T-helper 1 cell treated with Interleukin-12 subunit alpha and Interleukin-12 subunit beta and Interleukin-4 antibody, amounts not matched to agents 30 μg/mL and 1 μg/mL, for 36 hours (primary cell): ENCODE measurements at regions not wholly inside any gene's neighbourhood (a gene's known extent, or its start where the extent isn't known, plus 50 kb on each side); places are given as distances from the start of the nearest gene placed in this dataset.

Experiments used
- H3K27ac Mint-ChIP-seq: one replicate; pipeline ENCODE4 v1.8.0; 2021; ENCODE audit warnings: mild to moderate bottlenecking, mixed read lengths
- H3K27me3 Mint-ChIP-seq: one replicate; pipeline ENCODE4 v1.8.0; 2021; ENCODE audit warnings: low read depth, mixed read lengths
- H3K36me3 Mint-ChIP-seq: one replicate; pipeline ENCODE4 v1.8.0; 2021; ENCODE audit warnings: low read depth, mixed read lengths
- H3K4me1 Mint-ChIP-seq: one replicate; pipeline ENCODE4 v1.8.0; 2021; ENCODE audit warnings: low read depth, mixed read lengths
- H3K4me3 Mint-ChIP-seq: one replicate; pipeline ENCODE4 v1.8.0; 2021; ENCODE audit warnings: mild to moderate bottlenecking, moderate library complexity, mixed read lengths
- H3K9me3 Mint-ChIP-seq: one replicate; pipeline ENCODE4 v1.8.0; 2021; ENCODE audit warnings: mixed read lengths

DNA sequence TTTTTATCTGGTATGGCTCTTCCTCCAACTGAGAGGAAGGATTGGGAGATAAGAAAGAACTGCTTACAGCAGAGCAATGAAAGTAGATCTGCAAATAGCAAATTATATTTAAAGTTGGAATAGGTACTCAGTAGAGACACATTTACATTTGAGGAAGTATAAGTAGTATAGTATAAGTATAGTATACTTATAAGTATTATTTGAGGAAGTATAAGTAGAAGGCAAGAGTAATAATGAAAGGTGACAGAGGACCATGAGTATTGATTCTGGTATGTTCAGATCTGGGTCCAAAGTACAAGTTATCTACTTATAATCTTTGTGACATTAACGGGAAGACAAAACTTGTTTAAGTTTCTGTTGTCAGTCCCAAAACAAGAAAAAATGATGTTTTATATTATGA is 527.6 kb upstream of the SORCS1 start:
- Mint-ChIP-seq H3K4me1 (no peaks in the 10 kb centered on the region), H3K36me3 (no peaks in the 10 kb centered on the region), H3K27me3 (no peaks in the 10 kb centered on the region), H3K9me3 (peaks cover 9% of the 10 kb centered on the region), H3K27ac (no peak overlapping the region), H3K4me3 (no peak overlapping the region)

DNA sequence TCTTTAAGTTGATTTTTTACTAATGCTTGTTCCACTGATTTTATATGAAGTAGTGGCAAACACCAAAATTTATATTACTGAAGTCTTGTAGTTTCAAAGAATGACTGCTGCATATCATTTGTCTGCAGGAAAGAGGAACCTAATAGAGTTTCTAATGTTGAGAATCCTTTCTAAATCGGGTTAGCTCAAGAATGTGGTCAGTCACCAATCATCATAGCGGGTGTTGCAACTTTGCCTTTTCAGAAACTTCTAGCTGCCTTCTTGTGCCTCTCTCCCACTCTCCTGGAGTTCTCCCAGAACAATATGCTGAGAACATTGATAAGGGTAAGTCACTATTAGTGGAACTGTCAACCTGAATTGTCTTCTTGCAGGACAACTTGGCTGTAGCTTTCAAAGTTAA is 524.8 kb upstream of the SORCS1 start:
- H3K9me3 Mint-ChIP-seq: peaks cover 12% of the 10 kb centered on the region
- H3K27me3 Mint-ChIP-seq: no peaks in the 10 kb centered on the region
- no peaks in the 10 kb centered on the region for H3K36me3 Mint-ChIP-seq
- H3K4me3 Mint-ChIP-seq: no peak overlapping the region
- H3K27ac Mint-ChIP-seq: no peak overlapping the region
- H3K4me1 Mint-ChIP-seq: no peaks in the 10 kb centered on the region

DNA sequence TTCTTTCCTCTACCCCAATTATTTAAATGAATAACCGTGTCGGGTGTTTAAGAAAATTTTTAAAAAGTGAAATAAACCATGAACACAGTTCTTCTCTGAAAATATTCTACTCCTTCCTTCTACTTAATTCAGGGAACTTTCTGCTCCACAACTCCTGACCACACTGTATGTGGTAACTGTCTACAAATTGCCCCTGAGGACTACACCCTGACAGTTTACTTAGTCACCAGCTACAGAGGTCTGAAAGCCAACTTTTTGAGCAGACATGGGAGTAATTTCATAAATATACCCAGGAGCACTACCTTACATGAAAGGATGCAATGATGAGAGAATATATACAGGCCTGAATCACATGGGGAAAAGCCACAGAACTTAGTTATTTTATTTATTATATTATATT is 523.2 kb upstream of the SORCS1 start:
- Mint-ChIP-seq H3K27me3 (no peaks in the 10 kb centered on the region), H3K4me3 (no peak overlapping the region)

DNA sequence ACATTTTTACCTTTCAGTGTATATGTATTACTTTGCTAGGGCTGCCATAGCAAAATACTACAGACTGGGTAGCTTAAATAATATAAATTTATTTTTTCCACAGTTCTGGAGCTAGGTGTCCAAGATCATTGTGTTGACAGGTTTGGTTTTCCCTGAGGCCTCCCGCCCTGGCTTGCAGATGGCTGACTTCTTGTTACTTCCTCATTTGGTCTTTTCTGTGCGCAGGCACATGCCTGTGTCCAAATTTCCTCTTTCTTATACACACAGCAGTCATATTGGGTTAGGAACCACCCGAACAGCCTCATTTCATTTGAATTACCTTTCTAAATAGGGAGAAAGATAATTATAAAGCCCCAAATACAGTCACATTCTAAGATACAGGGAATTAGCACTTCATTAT is 521.6 kb upstream of the SORCS1 start:
- Mint-ChIP-seq H3K36me3 (no peaks in the 10 kb centered on the region), H3K9me3 (peaks cover 12% of the 10 kb centered on the region), H3K4me1 (no peaks in the 10 kb centered on the region), H3K4me3 (no peak overlapping the region), H3K27me3 (no peaks in the 10 kb centered on the region), H3K27ac (no peak overlapping the region)

More for the DNA sequence above, 523.2 kb upstream of the SORCS1 start:
- H3K27ac Mint-ChIP-seq: no peak overlapping the region
- H3K9me3 Mint-ChIP-seq: peaks cover 12% of the 10 kb centered on the region
- no peaks in the 10 kb centered on the region for H3K36me3 Mint-ChIP-seq
- H3K4me1 Mint-ChIP-seq: no peaks in the 10 kb centered on the region

DNA sequence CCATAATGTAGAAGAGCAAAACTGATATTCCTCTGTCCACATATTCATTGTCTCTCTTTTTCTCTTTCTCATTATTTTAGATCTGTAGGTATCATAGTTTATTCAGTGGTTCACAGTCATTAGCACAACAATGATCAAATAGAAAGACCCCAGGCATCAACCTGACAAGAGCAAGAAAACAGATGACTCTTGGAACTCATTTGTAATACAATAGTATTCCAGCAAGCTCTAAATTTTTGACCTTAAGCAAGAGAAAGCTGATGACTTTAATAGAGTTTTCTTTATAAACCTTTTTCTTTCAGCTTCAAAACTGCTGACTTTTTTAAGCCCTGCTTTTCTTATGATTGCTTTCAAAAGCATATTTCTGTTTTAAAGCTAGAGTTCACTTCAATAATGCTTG is 507.5 kb upstream of the SORCS1 start:
- Mint-ChIP-seq H3K27ac (no peak overlapping the region), H3K36me3 (no peaks in the 10 kb centered on the region), H3K4me1 (no peaks in the 10 kb centered on the region), H3K4me3 (no peak overlapping the region), H3K9me3 (peaks cover 11% of the 10 kb centered on the region), H3K27me3 (no peaks in the 10 kb centered on the region)

DNA sequence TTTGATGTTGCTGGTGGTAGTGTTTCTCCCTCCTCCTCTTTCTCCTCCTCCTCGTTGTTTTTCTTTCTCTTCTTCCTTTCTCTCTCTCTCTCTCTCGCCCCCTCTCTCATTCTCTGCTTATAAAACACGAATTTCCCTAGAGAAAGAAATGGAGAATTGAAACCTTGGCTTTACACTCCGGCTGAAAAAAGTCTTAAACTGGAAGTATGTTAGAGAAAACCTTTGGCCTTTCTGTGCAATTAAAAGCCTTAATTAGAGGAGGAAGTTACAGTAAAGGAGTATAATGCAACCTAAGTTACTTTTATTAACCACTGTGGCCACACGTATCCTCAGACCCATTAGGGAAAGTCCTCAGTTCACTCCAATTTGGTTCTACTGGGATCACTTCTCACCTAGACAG is 501.7 kb upstream of the SORCS1 start:
- no peaks in the 10 kb centered on the region for H3K36me3 Mint-ChIP-seq
- H3K27ac Mint-ChIP-seq: no peak overlapping the region
- peaks cover 20% of the 10 kb centered on the region for H3K9me3 Mint-ChIP-seq
- no peaks in the 10 kb centered on the region for H3K4me1 Mint-ChIP-seq
- no peaks in the 10 kb centered on the region for H3K27me3 Mint-ChIP-seq
- H3K4me3 Mint-ChIP-seq: no peak overlapping the region

DNA sequence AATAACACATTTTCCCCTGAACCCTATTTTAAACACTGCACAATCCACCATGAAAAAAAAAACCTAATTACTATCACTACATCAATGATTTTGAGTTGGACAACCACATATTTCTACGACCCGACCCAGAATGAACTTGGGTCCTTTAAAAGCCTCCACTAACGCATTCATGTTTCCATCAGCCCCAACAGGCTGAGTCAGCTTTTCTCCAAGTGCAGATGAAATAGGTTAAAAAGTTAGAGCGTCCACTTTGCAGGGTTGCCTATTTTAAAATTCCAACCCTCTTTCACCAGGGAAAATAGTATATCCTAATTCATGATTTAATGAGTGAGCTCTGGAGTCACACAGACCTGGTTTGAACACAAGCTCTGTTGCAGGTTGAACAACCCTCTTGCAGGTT is 501.0 kb upstream of the SORCS1 start:
- Mint-ChIP-seq H3K27ac (no peak overlapping the region), H3K4me3 (no peak overlapping the region), H3K36me3 (no peaks in the 10 kb centered on the region), H3K4me1 (no peaks in the 10 kb centered on the region), H3K9me3 (peaks cover 17% of the 10 kb centered on the region), H3K27me3 (no peaks in the 10 kb centered on the region)

DNA sequence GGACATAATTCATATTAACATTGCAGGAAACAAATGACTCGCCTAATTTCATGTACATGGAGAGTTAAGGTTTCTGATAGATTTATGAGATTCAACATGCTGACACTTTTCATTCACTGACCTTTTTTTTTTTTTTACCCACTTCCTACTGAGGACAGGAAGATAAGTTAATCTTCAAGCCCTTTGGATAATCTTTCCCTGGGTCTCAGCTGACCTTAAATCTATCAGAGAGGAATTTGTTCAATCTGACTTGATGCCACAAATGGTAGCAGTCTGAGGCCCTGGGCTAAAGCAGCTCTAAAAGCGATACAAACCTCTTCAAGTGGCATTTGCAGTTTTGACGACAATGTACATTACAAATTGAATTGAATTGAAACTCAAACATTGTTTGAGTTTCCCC is 493.3 kb upstream of the SORCS1 start:
- H3K4me1 Mint-ChIP-seq: peaks cover 2% of the 10 kb centered on the region
- no peaks in the 10 kb centered on the region for H3K27me3 Mint-ChIP-seq
- peaks cover 5% of the 10 kb centered on the region for H3K9me3 Mint-ChIP-seq
- no peak overlapping the region for H3K27ac Mint-ChIP-seq
- no peak overlapping the region for H3K4me3 Mint-ChIP-seq
- no peaks in the 10 kb centered on the region for H3K36me3 Mint-ChIP-seq

DNA sequence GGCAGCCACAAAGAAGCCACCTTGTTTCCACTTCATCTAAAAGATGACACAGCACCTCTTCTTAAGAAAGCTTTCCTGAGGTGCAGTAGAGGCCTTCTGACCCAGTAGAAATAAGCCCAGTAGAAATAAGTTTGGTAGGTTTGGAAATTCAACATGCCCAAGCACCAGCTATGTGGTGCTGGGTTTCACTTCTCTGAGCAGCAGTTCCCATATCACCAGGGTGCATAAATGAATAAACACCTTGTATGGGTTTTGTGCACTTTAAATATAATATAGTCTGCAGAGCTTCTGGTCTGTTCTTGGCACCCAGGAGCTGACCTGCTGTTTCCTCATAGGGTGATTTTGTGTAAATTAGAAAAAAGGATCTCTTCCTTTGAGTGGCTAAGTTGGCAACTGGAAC is 492.4 kb upstream of the SORCS1 start:
- Mint-ChIP-seq H3K36me3 (no peaks in the 10 kb centered on the region), H3K27me3 (no peaks in the 10 kb centered on the region), H3K27ac (no peak overlapping the region), H3K9me3 (peaks cover 2% of the 10 kb centered on the region), H3K4me3 (no peak overlapping the region), H3K4me1 (peaks cover 2% of the 10 kb centered on the region)

DNA sequence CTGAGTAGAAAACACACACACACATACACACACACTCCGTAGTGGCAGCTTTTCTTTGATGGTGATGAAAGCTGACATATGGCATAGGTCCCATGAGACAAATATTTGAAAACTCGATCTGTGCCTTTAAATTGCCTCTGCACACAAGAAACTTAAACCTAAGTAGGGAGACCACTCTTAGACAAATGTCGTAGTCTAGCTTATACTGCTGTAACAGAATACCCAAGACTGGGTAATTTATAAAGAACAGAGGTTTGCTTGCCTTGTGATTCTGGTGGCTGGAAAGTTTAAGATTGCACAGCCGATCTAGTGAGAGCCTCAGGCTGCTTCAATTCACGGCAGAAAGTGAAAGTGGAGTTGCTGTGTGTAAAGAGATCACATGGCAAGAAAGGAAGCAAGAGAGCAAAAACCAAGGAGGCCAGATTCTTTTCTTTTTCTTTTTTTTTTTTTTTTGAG is 489.4 kb upstream of the SORCS1 start:
- Mint-ChIP-seq H3K9me3 (no peaks in the 10 kb centered on the region), H3K4me1 (peaks cover 2% of the 10 kb centered on the region), H3K27ac (no peak overlapping the region), H3K4me3 (peak overlapping the region; percentile 7), H3K36me3 (no peaks in the 10 kb centered on the region), H3K27me3 (no peaks in the 10 kb centered on the region)

DNA sequence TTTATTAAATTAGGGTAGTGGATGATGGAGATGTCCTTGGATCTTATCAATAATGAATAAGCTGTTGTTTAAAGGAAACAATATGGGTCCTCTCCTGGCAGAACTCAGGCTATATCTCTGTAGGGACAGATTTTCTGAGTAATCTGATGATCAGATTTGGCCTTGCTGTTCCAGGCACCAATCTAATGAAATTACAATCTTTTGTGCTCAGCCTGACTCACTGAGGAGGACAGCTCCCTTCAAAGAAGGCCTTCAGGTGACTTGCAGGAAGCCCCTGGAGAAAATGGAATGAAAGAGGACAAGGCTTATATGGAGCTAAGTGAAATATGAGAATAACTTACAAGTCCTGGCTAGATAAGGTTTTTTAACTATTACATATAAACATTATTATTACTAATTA is 486.4 kb upstream of the SORCS1 start:
- Mint-ChIP-seq H3K36me3 (no peaks in the 10 kb centered on the region), H3K27me3 (no peaks in the 10 kb centered on the region), H3K4me3 (no peak overlapping the region), H3K4me1 (peaks cover 2% of the 10 kb centered on the region), H3K27ac (no peak overlapping the region), H3K9me3 (no peaks in the 10 kb centered on the region)

DNA sequence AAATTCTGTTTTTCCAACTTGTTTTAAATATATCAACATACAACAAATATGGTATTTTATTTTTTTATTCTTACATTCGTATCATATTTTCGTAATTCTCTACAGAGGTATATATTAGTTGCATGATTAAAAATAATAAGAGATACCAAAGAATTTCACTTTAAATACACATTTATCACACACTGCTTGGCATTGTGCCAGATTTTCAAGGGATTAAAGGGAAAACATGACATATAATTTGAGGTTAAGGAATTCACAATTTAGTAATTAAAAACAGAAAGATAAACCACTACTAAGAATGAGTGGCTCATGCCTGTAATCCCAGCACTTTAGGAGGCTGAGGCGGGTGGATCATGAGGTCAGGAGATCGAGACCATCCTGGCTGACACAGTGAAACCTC is 484.7 kb upstream of the SORCS1 start:
- H3K27ac Mint-ChIP-seq: no peak overlapping the region
- H3K9me3 Mint-ChIP-seq: no peaks in the 10 kb centered on the region
- H3K27me3 Mint-ChIP-seq: no peaks in the 10 kb centered on the region
- H3K4me1 Mint-ChIP-seq: peaks cover 2% of the 10 kb centered on the region
- H3K4me3 Mint-ChIP-seq: no peak overlapping the region
- H3K36me3 Mint-ChIP-seq: no peaks in the 10 kb centered on the region

DNA sequence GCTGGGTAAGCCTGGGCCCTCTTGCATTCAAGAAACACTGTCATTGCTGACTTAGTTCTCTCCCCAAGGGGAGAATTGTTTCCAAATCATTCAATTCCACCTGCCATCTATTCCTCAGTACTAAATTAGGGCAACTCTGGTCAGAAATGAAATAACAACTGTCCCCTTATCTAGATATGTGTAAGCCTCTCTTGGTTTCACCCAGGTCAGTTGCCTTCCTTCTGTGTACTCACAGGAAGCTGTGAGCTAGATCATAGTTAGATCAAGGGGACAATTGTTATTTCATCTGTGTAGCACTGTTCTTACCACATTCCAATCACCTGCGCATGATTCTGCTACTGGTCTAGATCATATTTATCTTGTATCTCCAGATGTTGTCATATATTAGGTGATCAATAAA is 483.0 kb upstream of the SORCS1 start:
- H3K27ac Mint-ChIP-seq: no peak overlapping the region
- no peak overlapping the region for H3K4me3 Mint-ChIP-seq
- H3K27me3 Mint-ChIP-seq: no peaks in the 10 kb centered on the region
- H3K36me3 Mint-ChIP-seq: no peaks in the 10 kb centered on the region
- H3K4me1 Mint-ChIP-seq: no peaks in the 10 kb centered on the region
- no peaks in the 10 kb centered on the region for H3K9me3 Mint-ChIP-seq

DNA sequence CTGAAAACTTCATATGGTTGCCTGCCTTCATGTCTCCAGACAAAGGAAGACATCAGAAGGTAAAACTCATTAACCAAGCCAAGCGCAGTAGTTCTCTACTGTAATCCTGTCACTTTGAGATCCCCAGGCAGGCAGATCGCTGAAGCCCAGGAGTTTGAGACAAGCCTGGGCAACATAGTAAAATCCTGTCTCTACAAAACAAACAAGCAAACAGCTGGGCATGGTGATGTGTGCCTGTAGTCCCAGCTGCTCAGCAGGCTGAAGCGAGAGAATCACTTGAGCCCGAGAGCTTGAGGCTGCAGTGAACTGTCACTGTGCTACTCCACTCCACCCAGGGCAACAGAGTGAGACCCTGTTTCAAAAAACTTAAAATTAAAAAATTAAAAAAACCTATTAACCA is 467.4 kb upstream of the SORCS1 start:
- Mint-ChIP-seq H3K9me3 (peaks cover 13% of the 10 kb centered on the region), H3K27ac (no peak overlapping the region), H3K27me3 (no peaks in the 10 kb centered on the region), H3K36me3 (no peaks in the 10 kb centered on the region), H3K4me3 (no peak overlapping the region), H3K4me1 (no peaks in the 10 kb centered on the region)

DNA sequence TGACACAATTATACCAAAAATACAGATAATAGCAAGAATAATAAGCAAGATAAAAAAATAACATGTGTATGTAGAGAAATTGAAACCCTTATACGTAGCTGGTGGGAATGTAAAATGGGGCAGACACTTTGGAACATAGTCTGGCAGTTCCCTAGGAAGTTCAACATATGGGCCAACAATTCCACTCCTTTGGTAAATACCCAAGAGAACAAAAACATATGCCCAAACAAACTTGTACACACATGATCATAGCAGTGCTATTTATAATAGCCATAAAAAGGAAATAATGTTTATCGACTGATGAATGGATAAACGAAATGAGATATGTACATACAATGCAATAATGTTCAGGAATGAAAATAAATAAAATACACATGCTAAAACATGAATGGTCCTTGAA is 462.4 kb upstream of the SORCS1 start:
- no peak overlapping the region for H3K27ac Mint-ChIP-seq
- H3K27me3 Mint-ChIP-seq: no peaks in the 10 kb centered on the region
- H3K4me3 Mint-ChIP-seq: no peak overlapping the region
- no peaks in the 10 kb centered on the region for H3K9me3 Mint-ChIP-seq
- H3K36me3 Mint-ChIP-seq: no peaks in the 10 kb centered on the region
- no peaks in the 10 kb centered on the region for H3K4me1 Mint-ChIP-seq

DNA sequence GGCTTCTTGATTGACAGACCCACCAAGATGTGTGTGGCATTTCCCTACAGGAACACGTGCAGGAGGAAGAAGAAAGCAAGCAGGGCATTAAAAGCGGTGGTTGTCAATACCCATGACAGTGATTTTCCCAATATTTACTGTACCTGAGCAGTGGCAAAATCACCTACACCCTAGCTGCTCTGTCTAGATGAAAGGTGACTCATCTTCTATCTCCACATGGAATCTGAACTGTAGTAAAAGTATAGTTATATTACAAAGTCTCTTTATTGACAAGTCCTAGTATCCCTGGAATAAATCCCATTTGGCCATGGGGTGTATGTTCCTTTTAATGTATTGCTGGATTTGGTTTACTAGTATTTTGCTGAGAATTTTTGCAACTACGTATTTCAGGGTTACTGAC is 458.8 kb upstream of the SORCS1 start:
- Mint-ChIP-seq H3K4me3 (no peak overlapping the region), H3K4me1 (no peaks in the 10 kb centered on the region), H3K27ac (no peak overlapping the region), H3K9me3 (no peaks in the 10 kb centered on the region), H3K27me3 (no peaks in the 10 kb centered on the region), H3K36me3 (no peaks in the 10 kb centered on the region)
